Head of caudate nucleus (tissue), 42 donors: ENCODE measurements at regions not wholly inside any gene's neighbourhood (a gene's known extent, or its start where the extent isn't known, plus 50 kb on each side); places are given as distances from the start of the nearest gene placed in this dataset.

ENCODE experiments used
- DNase-seq, 42 donors: peaks; one replicate each; pipeline versions ENCODE4 v3.0.0 to v3.0.0-alpha.2; 2020 to 2021; ENCODE audit warnings: mixed read lengths in 7 of 42
- intact Hi-C: fragments of 100-400 bp; cut with DNase I; formaldehyde crosslinking; loops from one replicate; pipeline ENCODE4 v1.15.0; 2022

GRCh38 chr6:93086351-93086750 lies 333.0 kb downstream of the EPHA7 start:
- intact Hi-C loops, result no loop called here
- no peak for DNase-seq

DNA sequence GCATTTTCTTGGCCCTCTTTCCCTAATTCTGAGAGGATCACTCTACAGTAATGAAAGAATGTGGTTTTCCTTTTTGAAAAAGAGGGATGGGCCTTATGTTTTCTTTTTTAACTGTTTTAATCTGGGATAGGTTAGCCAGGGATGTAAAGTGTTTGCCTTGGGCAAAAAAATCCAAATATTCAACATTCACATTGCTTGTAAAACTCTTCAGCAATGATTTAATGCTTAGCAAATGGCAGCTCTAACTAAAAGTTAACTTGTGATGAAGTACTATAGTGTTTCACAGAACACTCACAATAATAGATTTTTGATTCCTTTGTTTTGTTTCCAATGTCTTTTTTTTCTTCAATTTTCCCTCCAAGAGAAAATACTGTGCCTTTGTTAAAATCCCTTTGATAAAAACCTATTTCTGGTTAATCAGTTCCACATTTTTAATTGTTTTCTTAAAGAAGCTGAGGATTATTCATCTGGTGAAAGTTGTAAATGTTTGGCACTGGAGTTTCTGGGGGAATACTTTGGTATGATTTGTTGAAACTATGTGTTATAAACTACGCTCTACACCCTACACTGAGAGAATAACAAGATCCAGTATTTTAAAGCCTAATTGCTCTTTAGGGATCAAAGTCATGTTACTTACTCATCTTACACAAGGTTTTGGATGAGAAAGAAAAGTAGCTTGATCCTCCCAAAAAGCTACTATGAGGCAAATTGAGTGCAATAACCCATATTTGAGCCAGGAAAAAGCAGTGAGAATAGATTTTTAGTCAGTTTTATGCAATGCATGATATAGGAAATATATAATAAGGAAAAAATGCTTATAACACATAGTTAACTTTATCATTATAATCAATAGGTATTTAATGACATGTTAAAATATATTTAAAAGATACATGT lies 335.8 kb downstream of the EPHA7 start:
- DNase-seq, result no peak
- intact Hi-C loops, result no loop called here

DNA sequence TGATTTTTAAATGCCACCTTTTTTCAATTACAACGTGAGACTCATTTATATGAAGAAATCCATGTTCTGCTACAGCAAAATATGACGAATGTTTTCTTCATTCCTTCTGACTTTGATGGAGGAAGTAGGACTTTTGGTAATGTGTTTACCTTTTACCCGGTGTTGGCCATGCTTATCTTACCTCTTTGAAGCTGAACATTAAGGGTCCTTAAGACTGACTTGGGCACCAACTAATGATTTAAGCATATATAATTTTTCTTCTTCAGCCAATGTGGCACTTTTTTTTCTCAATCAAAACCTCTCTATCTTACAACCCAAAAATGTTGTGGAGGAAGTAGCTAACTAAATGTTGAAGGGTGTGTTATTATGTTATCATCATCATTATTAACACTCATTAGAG lies 337.5 kb downstream of the EPHA7 start:
- intact Hi-C loops, result no loop called here
- no peak for DNase-seq

GRCh38 chr6:93079061-93079460 lies 340.3 kb downstream of the EPHA7 start:
- intact Hi-C loops, result no loop called here
- no peak for DNase-seq

DNA sequence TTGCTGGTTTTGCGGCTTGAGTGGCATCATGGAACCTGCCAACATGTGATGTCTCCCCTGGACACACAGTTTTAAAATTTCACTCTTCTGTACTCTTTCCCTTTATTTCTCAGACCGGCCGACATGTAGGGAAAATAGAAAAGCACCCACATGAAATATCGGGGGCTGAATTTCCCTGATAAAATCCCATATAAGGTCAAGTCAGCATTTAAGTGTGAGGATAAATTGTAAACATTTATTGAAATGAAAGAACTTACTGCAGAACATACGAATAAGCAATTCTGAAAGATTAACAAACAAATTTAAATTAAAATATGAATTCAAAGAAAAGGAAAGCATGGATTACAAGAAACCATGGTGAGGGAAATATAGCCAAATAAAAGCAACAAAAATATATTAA lies 345.5 kb downstream of the EPHA7 start:
- DNase-seq, result no peak
- intact Hi-C loops, result no loop called here

DNA sequence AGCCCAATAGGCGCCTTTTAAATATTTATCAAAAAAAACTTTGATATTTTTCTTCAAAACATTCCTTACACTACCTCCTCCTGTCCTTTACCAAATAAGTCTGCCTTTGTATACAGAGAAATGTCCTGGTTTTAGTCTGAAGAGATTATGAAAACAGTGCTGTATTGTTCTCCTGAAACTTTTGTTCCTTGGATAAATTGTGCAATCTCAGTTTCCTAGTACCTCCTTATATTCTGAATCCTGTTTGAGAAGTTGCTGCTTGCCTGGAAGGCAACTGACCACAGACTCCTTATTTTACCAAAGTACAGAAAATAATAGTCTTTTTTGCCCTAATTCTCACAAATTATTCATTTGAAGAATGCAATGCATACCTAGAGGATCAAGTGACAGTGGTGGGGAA lies 349.5 kb downstream of the EPHA7 start:
- no peak for DNase-seq
- intact Hi-C loops, result no loop called here

- intact Hi-C loops, result no loop called here
- DNase-seq, result no peak
Measured at GRCh38 chr6:93059911-93060310, 359.4 kb downstream of the EPHA7 start.

- no peak for DNase-seq
- intact Hi-C loops, result no loop called here
Measured at GRCh38 chr6:93057584-93057983, 361.8 kb downstream of the EPHA7 start.

DNA sequence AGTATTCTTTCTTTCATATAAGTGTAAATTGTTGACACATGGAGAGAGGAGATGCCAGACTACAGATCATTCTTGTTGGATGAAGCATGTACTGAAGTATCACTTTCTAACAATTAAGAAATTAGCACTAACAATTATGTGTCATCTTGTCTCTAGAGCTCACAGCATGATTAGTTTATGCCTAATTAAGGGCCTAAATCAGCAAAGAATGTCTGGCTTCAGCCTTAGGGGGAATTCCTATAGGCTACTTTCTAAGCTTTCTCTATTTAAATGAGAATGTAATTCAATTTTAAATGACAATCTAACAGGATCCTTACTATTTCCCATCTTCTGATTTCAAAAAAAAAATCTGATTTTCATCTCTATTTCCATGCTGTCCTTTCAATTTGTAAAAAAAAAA lies 371.0 kb downstream of the EPHA7 start:
- DNase-seq, result no peak
- intact Hi-C loops, result no loop called here

DNA sequence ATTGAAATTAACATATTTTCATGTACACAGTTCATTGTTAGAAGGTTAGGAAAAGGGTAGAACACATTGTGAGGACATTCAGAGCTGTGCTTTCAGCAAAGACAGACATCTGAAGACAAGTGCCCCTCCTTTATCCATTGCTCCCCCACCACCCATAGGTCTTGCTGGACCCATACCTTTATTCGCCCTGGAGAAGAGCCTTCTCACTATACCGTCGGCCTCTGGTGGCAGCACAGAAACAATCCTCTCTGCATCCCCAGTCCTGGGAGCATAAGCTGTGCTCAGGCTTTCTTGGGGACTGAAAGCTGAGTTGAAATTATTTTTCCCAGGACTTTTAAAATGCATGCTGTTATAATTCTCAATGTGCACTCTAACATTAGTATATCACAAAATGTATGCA lies 372.3 kb downstream of the EPHA7 start:
- no peak for DNase-seq
- intact Hi-C loops, result no loop called here

DNA sequence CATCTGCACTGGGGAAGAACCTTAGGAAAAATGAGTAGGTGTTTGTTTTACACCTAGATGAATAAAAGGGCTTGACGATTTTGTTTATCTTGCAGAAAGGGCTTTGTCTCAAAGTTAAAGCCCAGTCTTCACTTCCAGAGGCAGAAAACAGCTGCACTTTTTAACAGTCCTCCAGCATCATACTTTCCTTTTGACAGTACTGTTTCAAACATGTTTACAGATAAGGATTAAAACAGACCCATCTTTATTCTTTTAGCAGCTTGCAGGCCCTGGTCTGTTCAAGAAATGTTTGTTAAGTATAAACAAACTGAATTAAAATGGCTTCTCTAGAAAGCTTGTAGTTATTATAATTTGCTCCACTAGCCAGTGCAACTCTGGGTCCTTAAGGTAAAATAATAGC lies 374.2 kb downstream of the EPHA7 start:
- intact Hi-C loops, result no loop called here

DNA sequence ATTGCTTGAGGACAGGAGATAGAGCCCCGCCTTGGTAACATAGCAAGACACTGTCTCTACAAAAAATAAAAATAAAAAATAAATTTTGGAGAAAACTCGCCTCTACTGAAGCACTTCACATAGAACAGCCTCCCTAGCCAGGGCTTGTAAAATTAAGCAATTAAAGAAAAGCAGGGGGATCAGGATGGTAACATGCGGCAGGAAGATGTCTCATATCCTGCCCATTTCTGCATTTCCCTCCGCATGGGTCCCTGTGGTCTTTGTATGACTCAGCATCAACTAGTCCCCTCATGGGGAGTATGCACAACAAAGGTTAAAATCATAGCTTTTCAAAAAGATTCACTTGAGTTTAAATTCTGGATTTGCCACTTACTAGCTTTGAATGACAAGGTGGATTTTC lies 379.0 kb downstream of the EPHA7 start:
- no peak for DNase-seq
- intact Hi-C loops, result no loop called here

More for the DNA sequence above, 374.2 kb downstream of the EPHA7 start:
- DNase-seq, result no peak

- no peak for DNase-seq
- intact Hi-C loops, result no loop called here
Measured at GRCh38 chr6:93036835-93037234, 382.5 kb downstream of the EPHA7 start.

GRCh38 chr6:93035756-93036155 lies 383.6 kb downstream of the EPHA7 start:
- DNase-seq, result no peak
- intact Hi-C loops, result no loop called here

DNA sequence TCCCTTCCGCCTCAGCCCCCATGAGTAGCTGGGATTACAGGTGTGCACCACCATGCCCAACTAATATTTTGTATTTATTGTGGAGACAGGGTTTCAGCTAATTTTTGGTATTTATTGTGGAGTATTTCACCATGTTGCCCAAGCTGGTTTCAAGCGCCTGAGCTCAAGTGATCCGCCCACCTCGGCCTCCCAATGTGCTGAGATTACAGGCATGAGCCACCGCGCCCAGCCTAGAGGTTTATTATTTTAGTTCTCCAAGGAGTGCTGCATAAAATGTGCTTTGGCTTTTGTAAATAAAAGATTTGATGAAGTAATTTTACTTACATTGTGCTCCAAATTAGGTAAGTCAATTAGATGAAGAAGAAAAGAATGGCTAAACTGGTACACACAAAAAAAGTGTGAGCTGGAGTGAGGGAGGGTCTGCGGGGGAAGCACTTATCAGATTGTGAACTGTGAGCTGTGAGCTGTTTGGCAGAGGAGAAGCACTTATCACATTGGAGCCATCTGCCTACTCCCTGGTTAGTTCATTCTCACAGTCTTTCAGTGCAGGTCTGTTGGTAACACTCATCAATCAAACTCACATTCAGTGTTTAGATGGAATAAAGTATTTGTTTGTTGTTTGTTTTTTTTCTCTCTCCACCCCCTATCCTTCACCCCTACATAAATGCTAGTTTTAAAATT lies 398.0 kb downstream of the EPHA7 start:
- intact Hi-C loops, result no loop called here
- DNase-seq, result no peak

DNA sequence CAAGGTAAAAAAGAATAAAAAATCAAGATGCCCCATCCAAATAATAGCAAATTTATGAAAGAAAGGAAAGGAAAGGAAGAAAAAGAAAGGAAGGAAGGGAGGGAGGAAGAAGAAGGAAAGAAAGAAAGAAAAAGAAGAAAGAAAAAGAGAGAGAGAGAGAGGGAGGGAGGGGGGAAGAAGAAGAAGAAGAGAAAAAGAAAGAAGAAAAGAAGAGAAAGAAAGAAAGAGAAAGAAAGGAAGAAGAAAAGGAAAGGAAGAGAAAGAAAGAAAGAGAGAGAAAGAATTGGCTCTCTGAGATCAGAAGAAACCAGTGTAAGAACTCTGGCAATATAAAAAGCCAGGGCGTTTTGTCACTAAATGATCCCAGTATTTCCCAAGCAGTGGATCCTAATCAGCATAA lies 401.7 kb downstream of the EPHA7 start:
- intact Hi-C loops, result no loop called here
- no peak for DNase-seq

DNA sequence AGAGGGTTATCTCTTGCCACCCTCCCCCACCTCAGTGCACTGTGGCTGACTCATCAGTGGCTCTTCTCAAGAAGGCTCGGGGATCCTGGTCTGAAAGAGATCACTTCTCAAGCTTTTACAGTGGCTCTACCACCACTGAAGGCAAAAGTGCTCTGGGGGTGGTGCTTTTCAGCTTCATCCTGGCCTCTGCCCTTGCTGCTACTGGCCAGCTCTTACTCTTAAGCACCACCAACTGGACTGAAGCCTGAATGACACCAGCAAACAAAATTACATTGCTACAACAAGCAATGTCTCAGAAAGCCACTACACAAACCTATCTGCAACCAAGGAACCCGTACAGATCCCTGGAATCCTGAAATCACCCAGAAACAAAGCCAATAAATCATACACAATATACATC lies 402.1 kb downstream of the EPHA7 start:
- no peak for DNase-seq
- intact Hi-C loops, result no loop called here

DNA sequence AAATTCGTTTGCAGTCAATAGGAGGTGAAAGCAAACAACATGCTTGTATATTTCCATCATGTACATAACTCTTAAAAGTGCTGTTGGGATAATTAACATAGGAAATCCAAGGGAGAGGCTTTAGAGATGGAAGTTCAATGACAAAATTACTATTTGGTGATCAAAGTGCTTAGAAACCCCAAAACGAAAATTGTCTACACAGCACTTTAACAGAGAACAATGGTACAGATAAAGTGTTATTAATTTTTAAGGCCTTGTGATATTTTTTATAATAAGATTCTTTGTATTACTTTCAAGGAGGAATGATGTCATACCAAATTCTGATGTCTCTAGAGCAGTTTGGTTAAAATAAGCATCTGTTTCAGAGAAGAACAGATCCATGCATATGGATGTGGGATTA lies 406.3 kb downstream of the EPHA7 start:
- DNase-seq, result no peak
- intact Hi-C loops, result no loop called here

GRCh38 chr6:93008375-93008774 lies 411.0 kb downstream of the EPHA7 start:
- no peak for DNase-seq

GRCh38 chr6:92989656-92990055 lies 429.7 kb downstream of the EPHA7 start:
- DNase-seq, result no peak

More at GRCh38 chr6:93008375-93008774, 411.0 kb downstream of the EPHA7 start:
- intact Hi-C loops, result no loop called here

GRCh38 chr6:92979281-92979680 lies 440.1 kb downstream of the EPHA7 start:
- intact Hi-C loops, result no loop called here
- no peak for DNase-seq

More at GRCh38 chr6:92989656-92990055, 429.7 kb downstream of the EPHA7 start:
- intact Hi-C loops, result no loop called here
